Cardiac fibroblast (primary cell): ENCODE measurements at regions not wholly inside any gene's neighbourhood (a gene's known extent, or its start where the extent isn't known, plus 50 kb on each side); places are given as distances from the start of the nearest gene placed in this dataset.

Experiments
- DNase-seq, 2 donors: peaks; one replicate each; pipeline versions ENCODE4 v3.0.0 to v3.0.0-alpha.2; 2010; ENCODE audit warnings: low read depth in 2 of 2
- H3K4me3 ChIP-seq, 2 donors: replicated peaks in 1 of 2; 1 replicate in 1 of 2; 2 replicates in 1 of 2; pipeline ENCODE4 v1.5.1; 2011; ENCODE audit warnings: low read depth in 2 of 2, low read length in 2 of 2, mild to moderate bottlenecking in 2 of 2, moderate library complexity in 1 of 2
- CTCF ChIP-seq: IDR thresholded peaks from one replicate; pipeline ENCODE4 v1.5.1; 2011; ENCODE audit warnings: low read depth, mild to moderate bottlenecking, low read length, inconsistent platforms

DNA sequence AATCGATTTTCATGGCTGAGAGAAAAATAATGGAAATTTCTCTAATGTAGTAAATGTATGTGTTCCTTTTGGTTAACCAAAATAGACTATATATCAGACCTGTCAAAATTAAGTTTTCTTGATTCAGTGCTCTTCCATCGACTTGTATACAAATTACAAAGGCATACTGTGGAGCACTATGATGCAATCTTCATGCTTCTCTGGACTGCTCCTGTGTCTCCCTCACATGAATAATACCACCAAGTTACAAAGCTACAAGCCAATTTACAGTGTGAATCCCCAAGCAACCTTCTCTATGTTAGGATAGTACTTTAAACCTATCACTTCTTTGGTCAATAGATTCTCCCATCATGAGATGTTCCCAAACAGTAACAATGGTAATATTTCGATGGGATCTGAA, 577.9 kb downstream of the PPARGC1A start:
- H3K4me3 ChIP-seq, result no peak overlapping the region
- TF ChIP-seq CTCF, result no peak
- DNase-seq, result no peak

DNA sequence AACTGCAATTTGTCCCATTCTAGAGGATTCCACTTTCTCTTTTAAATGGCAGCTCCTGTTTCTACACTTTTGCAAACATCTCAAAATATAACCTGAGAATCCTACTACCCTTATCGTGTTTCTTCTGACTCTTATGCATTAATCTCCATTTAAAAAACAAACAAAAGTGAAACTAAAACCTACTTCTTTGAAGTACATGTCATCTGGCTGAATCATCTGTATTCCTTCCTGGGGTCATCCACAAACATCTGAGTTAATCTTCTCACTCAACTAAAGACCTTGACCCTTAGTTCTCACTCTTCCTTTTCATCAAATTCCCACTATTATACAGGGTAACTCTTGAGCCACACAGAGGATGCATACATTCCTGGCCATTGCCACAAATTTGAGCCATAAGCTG, 584.8 kb downstream of the PPARGC1A start:
- no peak overlapping the region for H3K4me3 ChIP-seq
- DNase-seq, result peak in 1 of 2 donors; percentile 5
- no peak for TF ChIP-seq CTCF

GRCh38 chr4:23298371-23298770, 591.5 kb downstream of the PPARGC1A start:
- no peak for DNase-seq
- no peak for TF ChIP-seq CTCF
- H3K4me3 ChIP-seq, result no peak overlapping the region

DNA sequence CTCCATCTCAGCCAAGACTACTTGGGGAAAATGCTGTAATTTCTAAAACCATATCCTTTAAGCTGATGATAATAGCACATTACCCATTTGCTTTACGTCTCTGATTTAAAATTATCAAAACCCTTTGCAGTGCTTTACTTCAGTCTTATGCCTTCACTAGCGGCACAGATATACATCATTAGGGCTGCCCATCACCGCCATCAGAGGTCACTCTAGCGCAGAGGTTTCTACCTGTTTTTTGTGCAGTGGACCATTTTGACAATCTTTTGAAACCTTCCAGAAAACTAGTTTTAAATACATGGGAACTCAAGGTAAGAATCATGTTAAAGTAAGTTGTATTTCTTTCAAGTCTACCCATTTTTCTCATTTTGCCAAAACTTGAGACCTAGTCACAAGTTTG, 592.5 kb downstream of the PPARGC1A start:
- no peak overlapping the region for H3K4me3 ChIP-seq
- no peak for TF ChIP-seq CTCF
- no peak for DNase-seq

DNA sequence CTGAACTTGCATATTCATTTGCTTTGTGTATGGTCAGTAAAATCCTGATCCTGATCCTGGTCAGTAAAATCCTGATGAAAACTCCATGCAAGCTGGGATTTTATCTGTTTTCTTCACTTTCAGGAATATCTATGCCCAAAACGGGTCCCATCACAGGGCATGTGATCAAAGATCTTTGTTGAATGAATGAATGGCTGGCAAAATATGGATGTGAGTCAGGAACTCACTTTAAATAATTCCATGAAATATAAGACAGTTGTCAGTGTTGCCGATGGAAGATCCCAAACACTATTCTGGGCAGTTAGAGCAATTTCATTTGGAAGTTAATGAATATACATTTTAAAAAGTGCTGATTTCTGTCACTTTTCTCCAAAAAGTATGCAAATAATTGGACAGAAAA, 598.4 kb downstream of the GBA3 start:
- H3K4me3 ChIP-seq, result no peak overlapping the region
- DNase-seq, result no peak
- TF ChIP-seq CTCF, result no peak

DNA sequence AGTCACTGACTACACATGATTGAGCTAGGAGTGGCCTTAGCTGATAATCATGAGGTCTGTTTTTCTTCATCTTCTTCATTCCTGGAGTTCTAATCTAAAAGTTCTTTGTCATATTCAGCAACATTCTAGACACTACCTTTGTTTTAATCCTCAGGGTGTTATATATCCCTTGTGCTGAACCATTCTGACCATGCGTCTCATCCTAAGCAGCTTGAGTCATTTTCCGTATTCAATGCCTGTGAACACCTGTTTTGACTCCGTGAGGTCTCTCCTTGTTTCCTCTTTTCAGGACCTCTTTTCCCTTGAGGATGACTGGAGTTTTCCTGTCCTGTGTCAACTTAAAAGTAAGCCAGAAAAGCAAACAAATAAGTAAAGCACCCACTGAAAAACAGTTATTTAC, 597.9 kb downstream of the GBA3 start:
- peak; percentile 2 to 10 for DNase-seq
- no peak for TF ChIP-seq CTCF
- no peak overlapping the region for H3K4me3 ChIP-seq

GRCh38 chr4:23279377-23279986, 586.7 kb downstream of the GBA3 start:
- peak; percentile 13 to 19 for DNase-seq
- TF ChIP-seq CTCF, result no peak
- no peak overlapping the region for H3K4me3 ChIP-seq
